ENCODE measurements at regions not wholly inside any gene's neighbourhood (a gene's known extent, or its start where the extent isn't known, plus 50 kb on each side); places are given as distances from the start of the nearest gene placed in this dataset.

- 100% methylated on average over 1 of the region's 4 CpGs for WGBS (ENCODE audit: insufficient coverage)
- no peak overlapping the region for H3K27ac Mint-ChIP-seq
Measured at GRCh38 chr10:4219901-4220300, 434.9 kb upstream of the KLF6 start.

GRCh38 chr10:4217653-4218052, 432.6 kb upstream of the KLF6 start:
- Histone ChIP-seq H3K27ac (ENCODE audit: low read length in 2 of 2) (no peak overlapping the region), H2AFZ (ENCODE audit: insufficient read depth, low read depth, low read length, poor library complexity, severe bottlenecking) (no peak overlapping the region), H3K4me1 (ENCODE audit: control insufficient read depth in 2 of 2, insufficient read depth in 2 of 2, low read length in 2 of 2) (no peaks in the 10 kb centered on the region), H4K20me1 (ENCODE audit: control insufficient read depth, insufficient read depth, low read length, poor library complexity, severe bottlenecking) (no peaks in the 10 kb centered on the region), H3K4me3 (ENCODE audit: control extremely low read depth in 1 of 5, extremely low read depth in 1 of 5, insufficient read depth in 1 of 5, low read depth in 2 of 5, low read length in 4 of 5) (no peak overlapping the region), H3K9ac (ENCODE audit: low read length) (no peak overlapping the region), H3K27me3 (replicated peaks in 1 of 4; ENCODE audit: control extremely low read depth in 1 of 4, control insufficient read depth in 3 of 4, insufficient read depth in 4 of 4, low read length in 3 of 4) (no peaks in the 10 kb centered on the region), H3K79me2 (ENCODE audit: control insufficient read depth, insufficient read depth, low read length) (no peaks in the 10 kb centered on the region), H3K4me2 (replicated peaks; ENCODE audit: low read depth, low read length, poor library complexity, severe bottlenecking) (no peak overlapping the region), H3K9me3 (ENCODE audit: control extremely low read depth in 1 of 3, control insufficient read depth in 2 of 3, insufficient read depth in 1 of 3, low read length in 2 of 3) (peaks cover 0 to 4% (median 3%) of the 10 kb centered on the region in 3 donors), H3K36me3 (replicated peaks in 1 of 2; ENCODE audit: control extremely low read depth in 1 of 2, control insufficient read depth in 1 of 2, extremely low read depth in 1 of 2, insufficient read depth in 2 of 2, low read length in 1 of 2) (no peaks in the 10 kb centered on the region)
- WGBS (ENCODE audit: insufficient coverage) = 96% methylated on average over 7 of the region's 9 CpGs
- H3K9me3 Mint-ChIP-seq (ENCODE audit: insufficient read depth) = peaks cover 4% of the 10 kb centered on the region
- H3K4me1 Mint-ChIP-seq = peaks cover 13% of the 10 kb centered on the region
- ATAC-seq (ENCODE audit: low read depth) (no peak), DNase-seq (no peak)
- TF ChIP-seq CTCF (IDR thresholded peaks at IDR 0.05) = no peak
- TF ChIP-seq EZH2 (IDR thresholded peaks at IDR 0.05; ENCODE audit: borderline replicate concordance, insufficient read depth, low read depth, low read length, poor library complexity, severe bottlenecking) = no peak
- intact Hi-C loops (cut with micrococcal nuclease) = no loop called here
- H3K27ac Mint-ChIP-seq = no peak overlapping the region
- ChIA-PET POLR2A (no interaction called here), CTCF (no interaction called here)
- H3K4me3 Mint-ChIP-seq = no peak overlapping the region
- peaks cover 6% of the 10 kb centered on the region for H3K27me3 Mint-ChIP-seq

More at GRCh38 chr10:4219901-4220300, 434.9 kb upstream of the KLF6 start:
- no peak for ATAC-seq (ENCODE audit: low read depth)
- Mint-ChIP-seq H3K4me1 (peaks cover 13% of the 10 kb centered on the region), H3K9me3 (ENCODE audit: insufficient read depth) (peaks cover 4% of the 10 kb centered on the region), H3K4me3 (no peak overlapping the region), H3K27me3 (peaks cover 3% of the 10 kb centered on the region)
- Histone ChIP-seq H3K27ac (ENCODE audit: low read length in 2 of 2) (no peak overlapping the region), H3K79me2 (ENCODE audit: control insufficient read depth, insufficient read depth, low read length) (no peaks in the 10 kb centered on the region), H2AFZ (ENCODE audit: insufficient read depth, low read depth, low read length, poor library complexity, severe bottlenecking) (no peak overlapping the region), H3K4me2 (replicated peaks; ENCODE audit: low read depth, low read length, poor library complexity, severe bottlenecking) (no peak overlapping the region), H3K4me3 (ENCODE audit: control extremely low read depth in 1 of 5, extremely low read depth in 1 of 5, insufficient read depth in 1 of 5, low read depth in 2 of 5, low read length in 4 of 5) (no peak overlapping the region), H3K4me1 (ENCODE audit: control insufficient read depth in 2 of 2, insufficient read depth in 2 of 2, low read length in 2 of 2) (no peaks in the 10 kb centered on the region), H3K27me3 (replicated peaks in 1 of 4; ENCODE audit: control extremely low read depth in 1 of 4, control insufficient read depth in 3 of 4, insufficient read depth in 4 of 4, low read length in 3 of 4) (no peaks in the 10 kb centered on the region), H4K20me1 (ENCODE audit: control insufficient read depth, insufficient read depth, low read length, poor library complexity, severe bottlenecking) (no peaks in the 10 kb centered on the region), H3K36me3 (replicated peaks in 1 of 2; ENCODE audit: control extremely low read depth in 1 of 2, control insufficient read depth in 1 of 2, extremely low read depth in 1 of 2, insufficient read depth in 2 of 2, low read length in 1 of 2) (no peaks in the 10 kb centered on the region), H3K9me3 (ENCODE audit: control extremely low read depth in 1 of 3, control insufficient read depth in 2 of 3, insufficient read depth in 1 of 3, low read length in 2 of 3) (peaks cover 0 to 4% (median 3%) of the 10 kb centered on the region in 3 donors), H3K9ac (ENCODE audit: low read length) (no peak overlapping the region)
- ChIA-PET CTCF (no interaction called here), POLR2A (no interaction called here)
- DNase-seq = no peak
- intact Hi-C loops (cut with micrococcal nuclease) = no loop called here
- no peak for TF ChIP-seq CTCF (IDR thresholded peaks at IDR 0.05)
- TF ChIP-seq EZH2 (IDR thresholded peaks at IDR 0.05; ENCODE audit: borderline replicate concordance, insufficient read depth, low read depth, low read length, poor library complexity, severe bottlenecking) = no peak

Measured in B cell (primary cell).